ENCODE measurements at regions not wholly inside any gene's neighbourhood (a gene's known extent, or its start where the extent isn't known, plus 50 kb on each side); places are given as distances from the start of the nearest gene placed in this dataset.

DNA sequence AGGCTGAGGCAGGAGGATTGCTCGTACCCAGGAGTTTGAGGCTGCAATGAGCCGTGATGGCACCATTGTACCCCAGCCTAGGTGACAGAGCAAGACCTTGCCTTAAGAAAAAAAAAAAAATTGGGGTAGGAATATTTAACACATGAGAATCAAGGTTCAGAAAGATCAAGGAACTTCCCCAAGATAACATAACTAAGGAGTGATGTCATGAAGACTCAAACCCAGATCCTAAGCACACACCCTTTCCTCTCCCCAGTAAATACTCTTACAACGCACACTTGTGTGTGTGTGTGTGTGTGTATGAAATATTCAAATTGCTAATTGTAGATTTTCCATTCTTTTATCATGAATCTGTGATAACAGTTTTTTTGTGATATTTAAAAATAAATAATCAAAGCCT, 90.6 kb upstream of the NUDT4 start:
- no peaks in the 10 kb centered on the region for H3K36me3 Mint-ChIP-seq (ENCODE audit: unreplicated experiment)
- H3K27ac Mint-ChIP-seq (ENCODE audit: unreplicated experiment), result no peak overlapping the region
- H3K9me3 Mint-ChIP-seq (ENCODE audit: unreplicated experiment), result no peaks in the 10 kb centered on the region
- no peaks in the 10 kb centered on the region for H3K4me1 Mint-ChIP-seq (ENCODE audit: unreplicated experiment)
- no peak overlapping the region for H3K4me3 Mint-ChIP-seq (ENCODE audit: unreplicated experiment)
- H3K27me3 Mint-ChIP-seq (ENCODE audit: unreplicated experiment), result no peaks in the 10 kb centered on the region
- TF ChIP-seq, protein P1, sequence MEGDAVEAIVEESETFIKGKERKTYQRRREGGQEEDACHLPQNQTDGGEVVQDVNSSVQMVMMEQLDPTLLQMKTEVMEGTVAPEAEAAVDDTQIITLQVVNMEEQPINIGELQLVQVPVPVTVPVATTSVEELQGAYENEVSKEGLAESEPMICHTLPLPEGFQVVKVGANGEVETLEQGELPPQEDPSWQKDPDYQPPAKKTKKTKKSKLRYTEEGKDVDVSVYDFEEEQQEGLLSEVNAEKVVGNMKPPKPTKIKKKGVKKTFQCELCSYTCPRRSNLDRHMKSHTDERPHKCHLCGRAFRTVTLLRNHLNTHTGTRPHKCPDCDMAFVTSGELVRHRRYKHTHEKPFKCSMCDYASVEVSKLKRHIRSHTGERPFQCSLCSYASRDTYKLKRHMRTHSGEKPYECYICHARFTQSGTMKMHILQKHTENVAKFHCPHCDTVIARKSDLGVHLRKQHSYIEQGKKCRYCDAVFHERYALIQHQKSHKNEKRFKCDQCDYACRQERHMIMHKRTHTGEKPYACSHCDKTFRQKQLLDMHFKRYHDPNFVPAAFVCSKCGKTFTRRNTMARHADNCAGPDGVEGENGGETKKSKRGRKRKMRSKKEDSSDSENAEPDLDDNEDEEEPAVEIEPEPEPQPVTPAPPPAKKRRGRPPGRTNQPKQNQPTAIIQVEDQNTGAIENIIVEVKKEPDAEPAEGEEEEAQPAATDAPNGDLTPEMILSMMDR (IDR thresholded peaks at IDR 0.05), result no peak
- no peak for DNase-seq (ENCODE audit: extremely low spot score, unreplicated experiment)

DNA sequence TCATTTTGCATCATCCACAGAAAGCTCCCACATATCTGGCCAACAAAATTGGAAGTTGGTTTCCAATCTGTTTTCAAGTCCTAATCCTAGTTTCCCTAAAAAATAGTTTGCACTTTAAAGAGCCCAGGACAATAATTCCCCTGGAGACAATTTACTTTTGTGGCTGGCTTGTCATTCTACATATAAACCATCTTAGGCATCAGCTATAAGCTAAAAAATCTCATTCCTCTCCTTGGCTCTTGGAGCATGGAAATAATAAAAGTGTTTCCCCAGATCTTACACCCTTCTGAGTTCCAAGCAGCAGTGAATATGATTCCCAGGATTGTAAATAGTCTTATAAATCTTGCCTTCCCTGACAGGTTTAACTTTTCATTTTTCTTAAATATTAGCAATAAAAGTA, 89.1 kb upstream of the NUDT4 start:
- Mint-ChIP-seq H3K9me3 (ENCODE audit: unreplicated experiment) (no peaks in the 10 kb centered on the region), H3K27me3 (ENCODE audit: unreplicated experiment) (no peaks in the 10 kb centered on the region), H3K4me3 (ENCODE audit: unreplicated experiment) (no peak overlapping the region), H3K36me3 (ENCODE audit: unreplicated experiment) (no peaks in the 10 kb centered on the region), H3K4me1 (ENCODE audit: unreplicated experiment) (no peaks in the 10 kb centered on the region), H3K27ac (ENCODE audit: unreplicated experiment) (no peak overlapping the region)
- DNase-seq (ENCODE audit: extremely low spot score, unreplicated experiment), result no peak
- TF ChIP-seq, protein P1 (IDR thresholded peaks at IDR 0.05), result no peak

DNA sequence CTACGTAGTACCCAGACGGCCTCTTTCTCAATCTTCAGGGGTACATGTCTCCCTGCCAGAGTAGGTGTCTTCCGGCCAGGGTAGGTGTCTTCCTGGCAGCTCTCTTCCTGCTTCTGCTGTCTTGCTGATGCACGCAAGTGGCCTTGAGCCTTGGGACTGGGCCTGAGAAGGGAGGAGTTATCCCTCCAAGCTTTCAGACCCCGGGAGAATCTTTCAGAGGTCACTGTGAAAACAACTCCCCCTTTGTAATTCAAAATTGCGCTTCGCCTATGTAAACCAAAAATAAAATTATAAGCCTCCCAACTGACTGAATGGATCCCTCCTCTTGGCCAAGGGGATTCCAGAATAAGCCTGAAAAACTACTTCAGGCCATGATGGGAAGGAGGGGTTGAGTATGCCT, 87.3 kb upstream of the NUDT4 start:
- Mint-ChIP-seq H3K36me3 (ENCODE audit: unreplicated experiment) (no peaks in the 10 kb centered on the region), H3K4me1 (ENCODE audit: unreplicated experiment) (no peaks in the 10 kb centered on the region), H3K9me3 (ENCODE audit: unreplicated experiment) (no peaks in the 10 kb centered on the region)

DNA sequence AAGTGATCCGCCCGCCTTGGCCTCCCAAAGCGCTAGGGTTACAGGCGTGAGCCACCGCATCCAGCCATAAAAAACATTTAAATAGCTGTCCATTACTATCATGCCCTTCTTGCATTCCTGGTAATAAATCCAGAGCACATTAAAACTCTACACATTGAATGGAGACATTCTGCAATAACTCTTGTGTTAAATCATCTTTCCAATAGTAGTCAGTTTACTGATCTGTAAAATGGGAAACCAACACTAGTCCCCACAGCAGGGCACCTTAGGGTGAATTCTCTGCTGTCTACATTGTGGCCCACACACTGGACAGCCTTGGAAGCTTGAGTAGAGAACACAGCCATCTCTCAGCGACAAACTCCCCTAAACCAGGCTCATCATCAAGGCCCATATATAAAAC, 85.5 kb upstream of the NUDT4 start:
- TF ChIP-seq, protein P1 (IDR thresholded peaks at IDR 0.05), result no peak
- Mint-ChIP-seq H3K27me3 (ENCODE audit: unreplicated experiment) (no peaks in the 10 kb centered on the region), H3K4me1 (ENCODE audit: unreplicated experiment) (peaks cover 5% of the 10 kb centered on the region), H3K27ac (ENCODE audit: unreplicated experiment) (no peak overlapping the region), H3K4me3 (ENCODE audit: unreplicated experiment) (no peak overlapping the region), H3K9me3 (ENCODE audit: unreplicated experiment) (no peaks in the 10 kb centered on the region), H3K36me3 (ENCODE audit: unreplicated experiment) (no peaks in the 10 kb centered on the region)
- no peak for DNase-seq (ENCODE audit: extremely low spot score, unreplicated experiment)

More for the DNA sequence above, 87.3 kb upstream of the NUDT4 start:
- H3K27me3 Mint-ChIP-seq (ENCODE audit: unreplicated experiment), result no peaks in the 10 kb centered on the region
- H3K27ac Mint-ChIP-seq (ENCODE audit: unreplicated experiment), result no peak overlapping the region
- DNase-seq (ENCODE audit: extremely low spot score, unreplicated experiment), result no peak
- TF ChIP-seq, protein P1 (IDR thresholded peaks at IDR 0.05), result no peak
- H3K4me3 Mint-ChIP-seq (ENCODE audit: unreplicated experiment), result no peak overlapping the region

DNA sequence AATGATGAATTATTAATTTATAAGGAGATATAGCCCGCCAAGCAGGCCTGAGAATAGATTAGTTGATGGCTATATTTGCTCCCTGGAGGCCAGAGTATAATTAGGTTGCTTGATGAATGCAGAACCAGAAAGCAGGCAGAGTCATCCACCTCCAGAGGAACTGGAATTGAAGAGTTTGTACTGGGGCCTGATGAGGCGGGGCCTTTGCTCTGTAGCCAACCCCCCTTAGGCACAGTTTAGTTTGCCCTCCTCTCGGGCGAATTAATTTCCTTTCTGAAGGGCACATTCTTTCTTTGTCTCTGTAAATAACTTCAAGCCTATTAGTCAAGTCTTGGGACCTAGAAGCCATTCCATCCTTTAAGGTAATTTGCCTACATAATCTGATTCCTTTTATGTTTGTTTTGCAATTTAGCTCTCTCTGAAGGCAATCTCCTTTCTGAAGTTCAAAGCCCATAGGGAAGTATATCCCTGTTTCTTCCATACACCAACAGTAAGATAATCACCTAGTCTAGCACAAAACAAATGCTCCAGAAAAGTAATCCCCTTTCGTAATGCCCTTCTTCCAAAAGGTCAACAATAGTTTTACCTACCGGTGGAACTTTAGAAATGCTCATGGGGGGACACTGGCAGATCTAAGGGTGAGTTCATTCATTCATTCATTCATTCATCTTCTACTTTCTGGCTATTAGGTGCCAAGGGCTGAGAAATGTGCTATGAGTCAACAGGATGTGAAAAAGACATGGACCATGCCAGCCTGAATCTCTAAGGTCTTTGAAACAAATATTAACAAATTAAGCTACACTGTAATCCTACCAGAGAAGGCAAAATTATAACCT, 84.8 kb upstream of the NUDT4 start:
- H3K36me3 Mint-ChIP-seq (ENCODE audit: unreplicated experiment), result no peaks in the 10 kb centered on the region
- no peaks in the 10 kb centered on the region for H3K9me3 Mint-ChIP-seq (ENCODE audit: unreplicated experiment)
- TF ChIP-seq, protein P1 (IDR thresholded peaks at IDR 0.05), result no peak
- no peak overlapping the region for H3K27ac Mint-ChIP-seq (ENCODE audit: unreplicated experiment)
- DNase-seq (ENCODE audit: extremely low spot score, unreplicated experiment), result no peak
- no peaks in the 10 kb centered on the region for H3K27me3 Mint-ChIP-seq (ENCODE audit: unreplicated experiment)
- H3K4me1 Mint-ChIP-seq (ENCODE audit: unreplicated experiment), result peaks cover 5% of the 10 kb centered on the region
- no peak overlapping the region for H3K4me3 Mint-ChIP-seq (ENCODE audit: unreplicated experiment)
